Endodermal cell (in vitro differentiated cells): ENCODE measurements at regions not wholly inside any gene's neighbourhood (a gene's known extent, or its start where the extent isn't known, plus 50 kb on each side); places are given as distances from the start of the nearest gene placed in this dataset.

Source experiments
- DNase-seq: peaks from one replicate; pipeline ENCODE4 v3.0.0-alpha.2; 2017
- H3K27ac ChIP-seq: 2 replicates; pipeline ENCODE4 v1.5.1; 2013; ENCODE audit warnings: mild to moderate bottlenecking, low read depth, low read length, moderate library complexity
- H3K27me3 ChIP-seq: 2 replicates; pipeline ENCODE4 v1.6.1; 2013; ENCODE audit warnings: mild to moderate bottlenecking, low read length, moderate library complexity; ENCODE audit not compliant: insufficient read depth, control insufficient read depth, poor library complexity, severe bottlenecking
- H3K36me3 ChIP-seq: 2 replicates; pipeline ENCODE4 v1.7.0; 2013; ENCODE audit warnings: mild to moderate bottlenecking, low read length, moderate library complexity; ENCODE audit not compliant: control insufficient read depth, insufficient read depth
- H3K4me1 ChIP-seq: one replicate; pipeline ENCODE4 v1.7.0; 2013; ENCODE audit warnings: low read length; ENCODE audit not compliant: control insufficient read depth, insufficient read depth
- H3K4me3 ChIP-seq: 2 replicates; pipeline ENCODE4 v1.5.1; 2013; ENCODE audit warnings: mild to moderate bottlenecking, low read length, moderate library complexity
- H3K9ac ChIP-seq: 2 replicates; pipeline ENCODE4 v1.6.1; 2013; ENCODE audit warnings: mild to moderate bottlenecking, low read length, moderate library complexity; ENCODE audit not compliant: poor library complexity, severe bottlenecking; ENCODE audit errors: extremely low read depth
- H3K9me3 ChIP-seq: 2 replicates; pipeline ENCODE4 v1.6.1; 2013; ENCODE audit warnings: mild to moderate bottlenecking, low read length, moderate library complexity; ENCODE audit not compliant: control insufficient read depth
- H3K27ac Mint-ChIP-seq: 2 replicates; pipeline ENCODE4 v1.8.0; 2020; ENCODE audit warnings: mixed read lengths
- H3K27me3 Mint-ChIP-seq: 2 replicates; pipeline ENCODE4 v1.8.0; 2021; ENCODE audit warnings: mild to moderate bottlenecking, mixed read lengths; ENCODE audit not compliant: insufficient read depth
- H3K36me3 Mint-ChIP-seq: 2 replicates; pipeline ENCODE4 v1.8.0; 2020; ENCODE audit warnings: low read depth, mixed read lengths
- H3K4me1 Mint-ChIP-seq: 2 replicates; pipeline ENCODE4 v1.8.0; 2020; ENCODE audit warnings: mixed read lengths
- H3K4me3 Mint-ChIP-seq: 2 replicates; pipeline ENCODE4 v1.8.0; 2020; ENCODE audit warnings: mild to moderate bottlenecking, moderate library complexity, mixed read lengths
- H3K9me3 Mint-ChIP-seq: 2 replicates; pipeline ENCODE4 v1.8.0; 2020; ENCODE audit warnings: mild to moderate bottlenecking, mixed read lengths
- CTCF ChIP-seq: fragments of 200-600 bp; sonication (generic); conservative IDR thresholded peaks from 2 replicates; pipeline ENCODE4 v1.5.0; 2021; ENCODE audit warnings: antibody characterized with exemption, mild to moderate bottlenecking
- WGBS, 2 experiments: methylation state at CpG; one replicate each; pipeline versions ENCODE4 v1.1.5 to v1.1.7; 2013; ENCODE audit warnings: missing lambda C conversion rate in 2 of 2, mixed read lengths in 1 of 2; ENCODE audit not compliant: insufficient coverage in 1 of 2, insufficient read length in 1 of 2; 5-methylcytosine and 5-hydroxymethylcytosine counted together

DNA sequence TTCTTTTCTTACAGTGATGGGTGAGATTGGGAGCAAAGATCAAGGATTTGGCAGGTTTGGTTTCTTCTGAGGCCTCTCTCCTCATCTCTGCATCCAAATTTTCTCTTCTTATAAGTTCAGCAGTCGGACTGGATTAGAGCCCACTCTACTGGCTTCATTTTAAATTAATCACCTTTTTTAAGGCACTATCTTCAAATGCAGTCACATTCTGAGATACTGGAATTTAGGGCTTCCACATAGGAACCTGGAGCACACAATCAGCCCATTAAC is 56.5 kb upstream of the PLSCR4 start:
- Histone ChIP-seq H3K4me3 (no peak overlapping the region), H3K27ac (no peak overlapping the region), H3K9ac (no peak overlapping the region), H3K36me3 (no peaks in the 10 kb centered on the region), H3K4me1 (no peaks in the 10 kb centered on the region), H3K27me3 (no peaks in the 10 kb centered on the region), H3K9me3 (peaks cover 20% of the 10 kb centered on the region)
- Mint-ChIP-seq H3K4me3 (no peak overlapping the region), H3K27me3 (no peaks in the 10 kb centered on the region), H3K4me1 (no peaks in the 10 kb centered on the region), H3K27ac (no peak overlapping the region), H3K36me3 (no peaks in the 10 kb centered on the region), H3K9me3 (peaks cover 28% of the 10 kb centered on the region)
- DNase-seq = no peak
- no peak for TF ChIP-seq CTCF
- 92% methylated on average over 1 of the region's 1 CpG; no CpG with 5 or more reads in 1 of the 2 experiments for whole genome bisulfite sequencing, 2 experiments

GRCh38 chr3:146306656-146307455 is 56.0 kb upstream of the PLSCR4 start:
- Histone ChIP-seq H3K4me3 (no peak overlapping the region), H3K9ac (no peak overlapping the region), H3K27me3 (no peaks in the 10 kb centered on the region), H3K27ac (no peak overlapping the region), H3K36me3 (no peaks in the 10 kb centered on the region), H3K9me3 (peaks cover 15% of the 10 kb centered on the region), H3K4me1 (no peaks in the 10 kb centered on the region)
- Mint-ChIP-seq H3K4me1 (no peaks in the 10 kb centered on the region), H3K4me3 (no peak overlapping the region), H3K27me3 (no peaks in the 10 kb centered on the region), H3K36me3 (no peaks in the 10 kb centered on the region), H3K9me3 (peaks cover 24% of the 10 kb centered on the region), H3K27ac (no peak overlapping the region)
- TF ChIP-seq CTCF = no peak
- DNase-seq = no peak
- WGBS, 2 experiments = 80 to 89% methylated on average over 3 to 5 of the region's 7 CpGs

GRCh38 chr3:146305808-146306423 is 55.0 kb upstream of the PLSCR4 start:
- H3K4me1 Mint-ChIP-seq = no peaks in the 10 kb centered on the region
- no peak for TF ChIP-seq CTCF
- H3K36me3 ChIP-seq = no peaks in the 10 kb centered on the region
- H3K4me1 ChIP-seq = no peaks in the 10 kb centered on the region
- no peaks in the 10 kb centered on the region for H3K27me3 Mint-ChIP-seq
- no peak overlapping the region for H3K27ac ChIP-seq
- H3K9me3 Mint-ChIP-seq = peaks cover 18% of the 10 kb centered on the region
- peaks cover 7% of the 10 kb centered on the region for H3K9me3 ChIP-seq
- H3K9ac ChIP-seq = no peak overlapping the region
- no peak overlapping the region for H3K4me3 Mint-ChIP-seq
- WGBS, 2 experiments = 93 to 100% methylated on average over 1 of the region's 1 CpG
- no peaks in the 10 kb centered on the region for H3K36me3 Mint-ChIP-seq
- no peak for DNase-seq
- H3K4me3 ChIP-seq = no peak overlapping the region
- H3K27me3 ChIP-seq = no peaks in the 10 kb centered on the region
- H3K27ac Mint-ChIP-seq = no peak overlapping the region
